Naive B cell (primary cell): ENCODE measurements at regions not wholly inside any gene's neighbourhood (a gene's known extent, or its start where the extent isn't known, plus 50 kb on each side); places are given as distances from the start of the nearest gene placed in this dataset.

ENCODE experiments used
- ATAC-seq, 2 donors: fragments of 150-1000 bp; cut with Tn5 transposase; 2 replicates each; pipeline ENCODE4 v1.10.0; 2021; ENCODE audit warnings: low read depth in 2 of 2, mild to moderate bottlenecking in 2 of 2, moderate library complexity in 2 of 2
- DNase-seq: peaks from one replicate; pipeline ENCODE4 v3.0.0; 2022
- H3K27ac Mint-ChIP-seq, 6 donors: one replicate each; pipeline ENCODE4 v1.8.0; 2020 to 2022; ENCODE audit warnings: mild to moderate bottlenecking in 6 of 6, mixed read lengths in 6 of 6, moderate library complexity in 5 of 6, inconsistent platforms in 2 of 6
- H3K27me3 Mint-ChIP-seq, 3 donors: one replicate each; pipeline ENCODE4 v1.8.0; 2021 to 2022; ENCODE audit warnings: mixed read lengths in 3 of 3, mild to moderate bottlenecking in 1 of 3
- H3K36me3 Mint-ChIP-seq, 2 donors: one replicate each; pipeline ENCODE4 v1.8.0; 2020 to 2022; ENCODE audit warnings: mixed read lengths in 2 of 2, inconsistent platforms in 1 of 2, mild to moderate bottlenecking in 1 of 2
- H3K4me1 Mint-ChIP-seq, 3 donors: one replicate each; pipeline ENCODE4 v1.8.0; 2020 to 2022; ENCODE audit warnings: mixed read lengths in 3 of 3, inconsistent platforms in 1 of 3, mild to moderate bottlenecking in 1 of 3, moderate library complexity in 1 of 3
- H3K4me3 Mint-ChIP-seq, 8 donors: one replicate each; pipeline ENCODE4 v1.8.0; 2020 to 2022; ENCODE audit warnings: mild to moderate bottlenecking in 8 of 8, mixed read lengths in 8 of 8, moderate library complexity in 8 of 8, inconsistent platforms in 2 of 8
- H3K9me3 Mint-ChIP-seq, 7 donors: one replicate each; pipeline ENCODE4 v1.8.0; 2020 to 2022; ENCODE audit warnings: mixed read lengths in 7 of 7, mild to moderate bottlenecking in 5 of 7, inconsistent platforms in 2 of 7, moderate library complexity in 1 of 7

- peaks cover 59 to 74% (median 73%) of the 10 kb centered on the region in 3 donors for H3K27me3 Mint-ChIP-seq
- DNase-seq (no peak), ATAC-seq (no peak)
- H3K36me3 Mint-ChIP-seq, result no peaks in the 10 kb centered on the region
- peaks cover under 1 to 6% (median 3%) of the 10 kb centered on the region in 3 donors for H3K4me1 Mint-ChIP-seq
- H3K4me3 Mint-ChIP-seq, result no peak overlapping the region
- H3K27ac Mint-ChIP-seq, result no peak overlapping the region
- no peaks in the 10 kb centered on the region for H3K9me3 Mint-ChIP-seq
These were observed 53.6 kb upstream of the PABPC3 start for GRCh38 chr13:25042151-25042865.

GRCh38 chr13:25044071-25044470 is 51.9 kb upstream of the PABPC3 start:
- H3K36me3 Mint-ChIP-seq, result no peaks in the 10 kb centered on the region
- H3K4me3 Mint-ChIP-seq, result no peak overlapping the region
- H3K9me3 Mint-ChIP-seq, result peaks cover 0 to 3% (median 0%) of the 10 kb centered on the region in 7 donors
- DNase-seq (no peak), ATAC-seq (no peak)
- H3K4me1 Mint-ChIP-seq, result peaks cover 0 to 11% (median 3%) of the 10 kb centered on the region in 3 donors
- H3K27me3 Mint-ChIP-seq, result peaks cover 70 to 81% (median 76%) of the 10 kb centered on the region in 3 donors
- no peak overlapping the region for H3K27ac Mint-ChIP-seq
